ENCODE measurements at regions not wholly inside any gene's neighbourhood (a gene's known extent, or its start where the extent isn't known, plus 50 kb on each side); places are given as distances from the start of the nearest gene placed in this dataset.

- no peak overlapping the region for H3K4me3 Mint-ChIP-seq
- POLR2A ChIA-PET: no interaction called here
- no peaks in the 10 kb centered on the region for H3K9me3 Mint-ChIP-seq
- no peaks in the 10 kb centered on the region for H3K4me1 Mint-ChIP-seq
- peaks cover 0 to 9% (median 0%) of the 10 kb centered on the region in 5 donors for H3K27me3 Mint-ChIP-seq
- no peak overlapping the region for H3K27ac Mint-ChIP-seq
- DNase-seq (no peak), ATAC-seq (no peak)
- no peaks in the 10 kb centered on the region for H3K36me3 Mint-ChIP-seq
Measured at GRCh38 chr22:49075150-49075549, 752.5 kb downstream of the BRD1 start.

- ATAC-seq: no peak
Measured at GRCh38 chr22:49073873-49074417, 753.7 kb downstream of the BRD1 start.

GRCh38 chr22:49072996-49073645 is 754.6 kb downstream of the BRD1 start:
- Mint-ChIP-seq H3K27me3 (peaks cover 0 to 9% (median 2%) of the 10 kb centered on the region in 5 donors), H3K36me3 (no peaks in the 10 kb centered on the region), H3K9me3 (no peaks in the 10 kb centered on the region), H3K27ac (no peak overlapping the region), H3K4me1 (no peaks in the 10 kb centered on the region), H3K4me3 (no peak overlapping the region)
- DNase-seq (no peak), ATAC-seq (no peak)
- POLR2A ChIA-PET: no interaction called here

More at GRCh38 chr22:49073873-49074417, 753.7 kb downstream of the BRD1 start:
- Mint-ChIP-seq H3K27me3 (peaks cover 0 to 9% (median 0%) of the 10 kb centered on the region in 5 donors), H3K36me3 (no peaks in the 10 kb centered on the region), H3K27ac (no peak overlapping the region), H3K4me1 (no peaks in the 10 kb centered on the region), H3K9me3 (no peaks in the 10 kb centered on the region), H3K4me3 (no peak overlapping the region)
- POLR2A ChIA-PET: no interaction called here
- DNase-seq: no peak

- Mint-ChIP-seq H3K9me3 (no peaks in the 10 kb centered on the region), H3K27me3 (peaks cover 0 to 9% (median 2%) of the 10 kb centered on the region in 5 donors), H3K27ac (no peak overlapping the region), H3K36me3 (no peaks in the 10 kb centered on the region), H3K4me1 (no peaks in the 10 kb centered on the region), H3K4me3 (no peak overlapping the region)
- ATAC-seq (no peak), DNase-seq (no peak)
- POLR2A ChIA-PET: no interaction called here
Measured at GRCh38 chr22:49070501-49070900, 757.2 kb downstream of the BRD1 start.

GRCh38 chr22:49068861-49069500 is 758.7 kb downstream of the BRD1 start:
- Mint-ChIP-seq H3K4me3 (no peak overlapping the region), H3K27ac (no peak overlapping the region), H3K36me3 (no peaks in the 10 kb centered on the region), H3K4me1 (no peaks in the 10 kb centered on the region), H3K27me3 (peaks cover 0 to 12% (median 2%) of the 10 kb centered on the region in 5 donors), H3K9me3 (no peaks in the 10 kb centered on the region)
- DNase-seq (no peak), ATAC-seq (no peak)
- POLR2A ChIA-PET: no interaction called here

- H3K27ac Mint-ChIP-seq: peak overlapping the region in 1 of 10 donors; percentile 81
- POLR2A ChIA-PET: no interaction called here
- H3K9me3 Mint-ChIP-seq: no peaks in the 10 kb centered on the region
- no peak for DNase-seq
- H3K36me3 Mint-ChIP-seq: no peaks in the 10 kb centered on the region
- H3K27me3 Mint-ChIP-seq: peaks cover 2 to 27% (median 9%) of the 10 kb centered on the region in 5 donors
- H3K4me1 Mint-ChIP-seq: no peaks in the 10 kb centered on the region
- H3K4me3 Mint-ChIP-seq: no peak overlapping the region
- ATAC-seq: no peak
Measured at GRCh38 chr22:49067504-49067903, 760.2 kb downstream of the BRD1 start.

- H3K4me1 Mint-ChIP-seq: no peaks in the 10 kb centered on the region
- no peak overlapping the region for H3K4me3 Mint-ChIP-seq
- no peak overlapping the region for H3K27ac Mint-ChIP-seq
- DNase-seq: no peak
- ATAC-seq: no peak
- peaks cover 2 to 32% (median 12%) of the 10 kb centered on the region in 5 donors for H3K27me3 Mint-ChIP-seq
- H3K36me3 Mint-ChIP-seq: no peaks in the 10 kb centered on the region
- no peaks in the 10 kb centered on the region for H3K9me3 Mint-ChIP-seq
- POLR2A ChIA-PET: no interaction called here
Measured at GRCh38 chr22:49066619-49067018, 761.1 kb downstream of the BRD1 start.

- no peaks in the 10 kb centered on the region for H3K4me1 Mint-ChIP-seq
- no peaks in the 10 kb centered on the region for H3K9me3 Mint-ChIP-seq
- POLR2A ChIA-PET: no interaction called here
- DNase-seq (peak in 1 of 10 donors; percentile 52), ATAC-seq (no peak)
- peaks cover 6 to 30% (median 16%) of the 10 kb centered on the region in 5 donors for H3K27me3 Mint-ChIP-seq
- H3K4me3 Mint-ChIP-seq: no peak overlapping the region
- no peaks in the 10 kb centered on the region for H3K36me3 Mint-ChIP-seq
- H3K27ac Mint-ChIP-seq: no peak overlapping the region
Measured at GRCh38 chr22:49064836-49065235, 762.8 kb downstream of the BRD1 start.

- Mint-ChIP-seq H3K36me3 (no peaks in the 10 kb centered on the region), H3K4me1 (no peaks in the 10 kb centered on the region), H3K27ac (no peak overlapping the region), H3K4me3 (no peak overlapping the region), H3K27me3 (peaks cover 6 to 39% (median 20%) of the 10 kb centered on the region in 5 donors), H3K9me3 (no peaks in the 10 kb centered on the region)
- no peak for ATAC-seq
- DNase-seq: peak in 1 of 10 donors; percentile 37
- POLR2A ChIA-PET: no interaction called here
Measured at GRCh38 chr22:49063545-49063890, 764.2 kb downstream of the BRD1 start.

- no peak for ATAC-seq
- H3K36me3 Mint-ChIP-seq: no peaks in the 10 kb centered on the region
- no peaks in the 10 kb centered on the region for H3K9me3 Mint-ChIP-seq
- POLR2A ChIA-PET: no interaction called here
- DNase-seq: peak in 1 of 10 donors; percentile 28
- H3K4me1 Mint-ChIP-seq: no peaks in the 10 kb centered on the region
- H3K27me3 Mint-ChIP-seq: peaks cover 6 to 45% (median 22%) of the 10 kb centered on the region in 5 donors
- H3K4me3 Mint-ChIP-seq: no peak overlapping the region
- no peak overlapping the region for H3K27ac Mint-ChIP-seq
Measured at GRCh38 chr22:49062802-49063544, 764.7 kb downstream of the BRD1 start.

GRCh38 chr22:49062155-49062801 is 765.4 kb downstream of the BRD1 start:
- ATAC-seq: no peak
- POLR2A ChIA-PET: no interaction called here
- no peaks in the 10 kb centered on the region for H3K36me3 Mint-ChIP-seq

GRCh38 chr22:49057910-49058309 is 769.8 kb downstream of the BRD1 start:
- ATAC-seq (no peak), DNase-seq (no peak)
- H3K4me3 Mint-ChIP-seq: no peak overlapping the region
- POLR2A ChIA-PET: no interaction called here
- H3K4me1 Mint-ChIP-seq: no peaks in the 10 kb centered on the region
- peaks cover 0 to 1% (median 0%) of the 10 kb centered on the region in 9 donors for H3K9me3 Mint-ChIP-seq
- no peak overlapping the region for H3K27ac Mint-ChIP-seq
- H3K36me3 Mint-ChIP-seq: no peaks in the 10 kb centered on the region
- peaks cover 4 to 35% (median 26%) of the 10 kb centered on the region in 5 donors for H3K27me3 Mint-ChIP-seq

More at GRCh38 chr22:49062155-49062801, 765.4 kb downstream of the BRD1 start:
- no peaks in the 10 kb centered on the region for H3K9me3 Mint-ChIP-seq
- H3K27ac Mint-ChIP-seq: no peak overlapping the region
- DNase-seq: no peak
- no peaks in the 10 kb centered on the region for H3K4me1 Mint-ChIP-seq
- H3K4me3 Mint-ChIP-seq: no peak overlapping the region
- peaks cover 6 to 49% (median 27%) of the 10 kb centered on the region in 5 donors for H3K27me3 Mint-ChIP-seq

GRCh38 chr22:49056301-49056700 is 771.4 kb downstream of the BRD1 start:
- no peak overlapping the region for H3K27ac Mint-ChIP-seq
- DNase-seq (no peak), ATAC-seq (no peak)
- H3K27me3 Mint-ChIP-seq: peaks cover 4 to 24% (median 14%) of the 10 kb centered on the region in 5 donors
- H3K36me3 Mint-ChIP-seq: no peaks in the 10 kb centered on the region
- peaks cover 0 to 12% (median 1%) of the 10 kb centered on the region in 4 donors for H3K4me1 Mint-ChIP-seq
- POLR2A ChIA-PET: no interaction called here
- H3K4me3 Mint-ChIP-seq: no peak overlapping the region
- peaks cover 0 to 1% (median 0%) of the 10 kb centered on the region in 9 donors for H3K9me3 Mint-ChIP-seq

Measured in naive thymus-derived CD8-positive, alpha-beta T cell (primary cell).